Thoracic aorta (tissue), 2 donors: ENCODE measurements at regions not wholly inside any gene's neighbourhood (a gene's known extent, or its start where the extent isn't known, plus 50 kb on each side); places are given as distances from the start of the nearest gene placed in this dataset.

Experiments
- ATAC-seq: fragments of 150-250 bp; one replicate; pipeline ENCODE4 v1.8.0; 2017; ENCODE audit warnings: low read depth; ENCODE audit not compliant: insufficient number of reproducible peaks, low FRiP score
- DNase-seq: peaks from one replicate; pipeline ENCODE4 v3.0.0-alpha.2; 2020; ENCODE audit warnings: low spot score
- H3K27ac ChIP-seq, 2 donors: fragments of 200-600 bp; sonication (generic); 1 replicate in 1 of 2; 2 replicates in 1 of 2; pipeline ENCODE4 v1.5.1; 2016; ENCODE audit warnings: mild to moderate bottlenecking in 2 of 2, moderate library complexity in 2 of 2
- H3K27me3 ChIP-seq: fragments of 200-600 bp; sonication (generic); replicated peaks from 2 replicates; pipeline ENCODE4 v1.6.0; 2016; ENCODE audit warnings: mild to moderate bottlenecking; ENCODE audit not compliant: insufficient read depth
- H3K36me3 ChIP-seq: fragments of 200-600 bp; sonication (generic); one replicate; pipeline ENCODE4 v1.5.1; 2016
- H3K4me1 ChIP-seq, 2 donors: fragments of 200-600 bp; sonication (generic); 1 replicate in 1 of 2; 2 replicates in 1 of 2; pipeline versions ENCODE4 v1.5.1 to v1.6.0; 2016; ENCODE audit warnings: low read depth in 2 of 2, mild to moderate bottlenecking in 1 of 2; ENCODE audit not compliant: control insufficient read depth in 1 of 2
- H3K4me3 ChIP-seq: fragments of 200-600 bp; sonication (generic); 2 replicates; pipeline ENCODE4 v1.5.1; 2016; ENCODE audit warnings: mild to moderate bottlenecking
- H3K9me3 ChIP-seq: fragments of 200-600 bp; sonication (generic); 2 replicates; pipeline ENCODE4 v1.5.1; 2016
- TF ChIP-seq, protein P1 (sequence below): fragments of 200-600 bp; sonication (generic); IDR thresholded peaks from one replicate; pipeline ENCODE4 v1.5.1; 2019; ENCODE audit warnings: antibody characterized with exemption

DNA sequence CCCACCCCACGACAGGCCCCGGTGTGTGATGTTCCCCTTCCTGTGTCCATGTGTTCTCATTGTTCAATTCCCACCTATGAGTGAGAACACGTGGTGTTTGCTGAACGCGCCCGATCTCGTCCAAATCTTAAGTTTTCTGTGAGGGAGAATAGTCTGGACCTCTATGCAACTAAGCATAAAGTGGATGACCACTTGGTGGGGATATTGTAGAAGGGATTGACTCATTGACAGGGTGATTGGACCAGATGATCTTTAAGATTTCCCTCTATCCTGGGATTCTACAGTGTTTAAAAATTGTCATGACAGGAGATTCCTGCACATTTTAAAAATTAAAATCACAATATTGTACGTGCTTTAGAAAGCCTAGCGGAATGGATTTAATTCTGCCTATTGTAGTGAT is 141.3 kb downstream of the TRMT11 start:
- no peak for ATAC-seq
- no peaks in the 10 kb centered on the region for H3K4me1 ChIP-seq
- H3K27me3 ChIP-seq = no peaks in the 10 kb centered on the region
- TF ChIP-seq, protein P1, sequence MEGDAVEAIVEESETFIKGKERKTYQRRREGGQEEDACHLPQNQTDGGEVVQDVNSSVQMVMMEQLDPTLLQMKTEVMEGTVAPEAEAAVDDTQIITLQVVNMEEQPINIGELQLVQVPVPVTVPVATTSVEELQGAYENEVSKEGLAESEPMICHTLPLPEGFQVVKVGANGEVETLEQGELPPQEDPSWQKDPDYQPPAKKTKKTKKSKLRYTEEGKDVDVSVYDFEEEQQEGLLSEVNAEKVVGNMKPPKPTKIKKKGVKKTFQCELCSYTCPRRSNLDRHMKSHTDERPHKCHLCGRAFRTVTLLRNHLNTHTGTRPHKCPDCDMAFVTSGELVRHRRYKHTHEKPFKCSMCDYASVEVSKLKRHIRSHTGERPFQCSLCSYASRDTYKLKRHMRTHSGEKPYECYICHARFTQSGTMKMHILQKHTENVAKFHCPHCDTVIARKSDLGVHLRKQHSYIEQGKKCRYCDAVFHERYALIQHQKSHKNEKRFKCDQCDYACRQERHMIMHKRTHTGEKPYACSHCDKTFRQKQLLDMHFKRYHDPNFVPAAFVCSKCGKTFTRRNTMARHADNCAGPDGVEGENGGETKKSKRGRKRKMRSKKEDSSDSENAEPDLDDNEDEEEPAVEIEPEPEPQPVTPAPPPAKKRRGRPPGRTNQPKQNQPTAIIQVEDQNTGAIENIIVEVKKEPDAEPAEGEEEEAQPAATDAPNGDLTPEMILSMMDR = no peak
- no peaks in the 10 kb centered on the region for H3K9me3 ChIP-seq
- no peak overlapping the region for H3K4me3 ChIP-seq
- no peaks in the 10 kb centered on the region for H3K36me3 ChIP-seq
- DNase-seq = no peak
- H3K27ac ChIP-seq = no peak overlapping the region

DNA sequence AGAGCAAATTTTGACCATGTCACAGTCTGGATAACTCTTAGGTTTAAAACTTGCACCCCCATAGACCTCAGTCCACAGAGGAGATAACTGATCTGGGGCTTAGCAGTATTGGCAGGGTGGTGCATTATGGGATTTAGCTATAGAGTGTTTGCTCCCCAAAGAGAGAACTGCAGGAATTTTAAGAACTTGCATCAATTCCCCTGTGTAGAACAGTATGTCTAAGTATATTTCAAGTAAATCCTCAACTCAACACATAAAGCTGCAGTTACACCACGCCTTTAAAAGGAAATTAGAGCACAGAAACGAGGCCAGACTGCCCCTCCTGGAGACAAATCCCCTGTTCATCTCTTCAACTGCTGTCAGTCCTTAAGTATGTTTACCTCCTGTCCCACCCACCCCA is 144.9 kb downstream of the TRMT11 start:
- H3K9me3 ChIP-seq = no peaks in the 10 kb centered on the region
- ATAC-seq (no peak), DNase-seq (no peak)
- no peak overlapping the region for H3K27ac ChIP-seq
- H3K27me3 ChIP-seq = no peaks in the 10 kb centered on the region
- no peaks in the 10 kb centered on the region for H3K36me3 ChIP-seq
- H3K4me1 ChIP-seq = no peaks in the 10 kb centered on the region
- TF ChIP-seq, protein P1 = no peak
- no peak overlapping the region for H3K4me3 ChIP-seq

DNA sequence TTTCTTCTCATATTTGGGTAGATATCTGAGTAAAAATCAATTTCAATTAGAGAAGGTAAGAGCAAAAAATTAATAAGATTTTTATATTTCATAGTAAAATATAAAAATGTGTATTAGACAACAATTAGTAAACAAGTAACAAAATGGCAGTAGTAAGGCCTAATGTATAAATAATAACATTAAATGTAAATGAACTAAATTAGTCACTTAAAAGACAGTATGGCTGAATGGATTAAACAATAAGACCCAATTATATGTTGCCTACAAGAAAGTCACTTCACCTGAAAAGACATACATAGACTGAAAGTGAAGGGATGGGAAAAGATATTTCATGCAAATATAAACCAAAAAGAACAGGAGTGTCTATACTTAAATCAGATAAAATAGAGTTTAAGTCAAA is 147.6 kb downstream of the TRMT11 start:
- Histone ChIP-seq H3K9me3 (no peaks in the 10 kb centered on the region), H3K4me3 (no peak overlapping the region), H3K36me3 (no peaks in the 10 kb centered on the region), H3K27me3 (no peaks in the 10 kb centered on the region), H3K27ac (no peak overlapping the region), H3K4me1 (no peaks in the 10 kb centered on the region)
- DNase-seq (no peak), ATAC-seq (no peak)
- TF ChIP-seq, protein P1 = no peak

DNA sequence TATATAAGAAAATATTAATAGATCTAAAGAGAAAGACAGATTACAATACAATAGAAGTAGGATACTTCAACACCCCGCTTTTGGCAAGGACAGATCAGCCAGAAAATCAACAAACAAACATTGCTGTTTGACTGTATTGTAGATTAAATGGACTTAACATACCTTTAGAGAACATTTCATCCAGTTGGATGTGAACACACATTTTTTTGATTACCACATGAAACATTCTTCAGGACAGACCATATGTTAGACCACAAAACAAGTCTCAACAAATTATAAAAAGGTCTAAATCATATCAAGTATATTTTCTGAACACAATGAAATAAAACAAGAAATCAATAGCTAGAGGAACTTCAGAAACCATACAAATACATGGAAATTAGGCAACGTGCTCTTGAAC is 148.2 kb downstream of the TRMT11 start:
- H3K4me1 ChIP-seq = no peaks in the 10 kb centered on the region
- no peaks in the 10 kb centered on the region for H3K36me3 ChIP-seq
- ATAC-seq (no peak), DNase-seq (no peak)
- H3K9me3 ChIP-seq = peaks cover under 1% of the 10 kb centered on the region
- TF ChIP-seq, protein P1 = no peak
- H3K4me3 ChIP-seq = no peak overlapping the region
- no peak overlapping the region for H3K27ac ChIP-seq
- H3K27me3 ChIP-seq = no peaks in the 10 kb centered on the region

DNA sequence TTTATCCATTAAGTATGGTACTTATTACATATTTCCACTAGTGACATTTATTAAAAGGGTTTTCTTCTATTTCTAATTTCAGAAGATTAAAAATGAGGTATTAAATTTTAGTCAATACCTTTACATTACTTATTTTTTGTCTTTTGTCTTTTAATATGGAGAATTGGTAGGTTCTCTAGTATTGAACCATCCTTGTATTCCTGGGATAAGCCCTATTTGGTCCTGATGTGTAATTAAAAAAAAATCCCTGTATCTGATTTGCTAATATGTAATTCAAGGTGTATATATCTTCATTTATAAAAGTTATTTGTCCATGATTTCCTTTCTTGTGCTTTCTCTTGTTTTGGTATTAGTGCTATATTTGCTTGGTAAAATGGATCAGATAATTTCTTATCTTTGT is 153.7 kb downstream of the TRMT11 start:
- Histone ChIP-seq H3K36me3 (no peaks in the 10 kb centered on the region), H3K27me3 (no peaks in the 10 kb centered on the region), H3K4me1 (no peaks in the 10 kb centered on the region), H3K4me3 (no peak overlapping the region), H3K27ac (no peak overlapping the region), H3K9me3 (peaks cover 8% of the 10 kb centered on the region)
- DNase-seq (no peak), ATAC-seq (no peak)
- TF ChIP-seq, protein P1 = no peak
